GM19467 (cell line): ENCODE measurements at regions not wholly inside any gene's neighbourhood (a gene's known extent, or its start where the extent isn't known, plus 50 kb on each side); places are given as distances from the start of the nearest gene placed in this dataset.

Source experiments
- ATAC-seq: cut with Tn5 transposase; IDR thresholded peaks from one replicate; pipeline ENCODE4 v1.9.1; 2021; ENCODE audit warnings: mild to moderate bottlenecking, moderate library complexity; ENCODE audit not compliant: unreplicated experiment

DNA sequence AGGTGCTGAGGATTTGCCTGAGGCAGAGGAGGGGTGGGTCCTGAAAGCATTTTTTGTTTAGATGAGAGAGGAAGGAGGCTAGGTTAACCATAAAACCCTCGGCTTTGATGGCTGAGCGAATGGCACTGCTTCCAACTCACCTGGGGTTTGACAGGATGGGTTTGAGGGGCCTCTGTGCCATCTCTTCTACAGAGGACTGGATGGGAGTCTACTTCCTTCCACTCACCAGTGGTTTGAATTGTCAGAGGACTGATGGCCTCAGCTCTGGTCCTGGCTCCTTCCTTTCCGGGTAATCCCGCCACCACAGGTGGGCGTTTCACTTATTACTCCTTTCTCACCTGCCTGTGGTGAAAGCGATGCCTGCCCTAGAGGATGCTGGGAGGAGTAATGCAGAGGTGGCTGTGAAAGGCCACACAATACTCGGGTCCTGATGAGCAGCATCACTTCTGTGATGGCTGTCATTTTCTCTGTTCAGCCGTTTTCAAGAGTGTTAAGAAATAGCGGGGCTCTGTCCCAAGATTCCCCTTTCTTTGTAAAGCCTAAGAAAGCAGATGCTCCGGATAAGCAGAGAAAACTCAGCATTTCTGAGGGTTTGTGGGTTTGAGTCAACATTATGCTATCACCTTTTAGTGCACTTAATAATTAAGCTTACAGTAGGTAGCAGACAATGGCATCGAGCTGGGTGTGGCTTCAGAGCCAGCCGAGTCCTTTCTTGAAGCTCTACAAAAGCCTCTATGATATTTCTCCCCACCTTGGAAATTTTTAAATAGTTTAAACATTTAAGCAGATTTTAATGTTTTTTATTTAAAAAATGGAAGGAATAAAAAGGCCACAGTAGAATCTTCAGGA is 220.7 kb downstream of the HLX start:
- no peak for ATAC-seq

GRCh38 chr1:221100611-221101010 is 221.4 kb downstream of the HLX start:
- ATAC-seq, result no peak

GRCh38 chr1:221101807-221102605 is 222.8 kb downstream of the HLX start:
- ATAC-seq, result no peak

- no peak for ATAC-seq
Measured at GRCh38 chr1:221104596-221104995, 225.4 kb downstream of the HLX start.

- no peak for ATAC-seq
Measured at GRCh38 chr1:221105578-221105977, 226.3 kb downstream of the HLX start.

DNA sequence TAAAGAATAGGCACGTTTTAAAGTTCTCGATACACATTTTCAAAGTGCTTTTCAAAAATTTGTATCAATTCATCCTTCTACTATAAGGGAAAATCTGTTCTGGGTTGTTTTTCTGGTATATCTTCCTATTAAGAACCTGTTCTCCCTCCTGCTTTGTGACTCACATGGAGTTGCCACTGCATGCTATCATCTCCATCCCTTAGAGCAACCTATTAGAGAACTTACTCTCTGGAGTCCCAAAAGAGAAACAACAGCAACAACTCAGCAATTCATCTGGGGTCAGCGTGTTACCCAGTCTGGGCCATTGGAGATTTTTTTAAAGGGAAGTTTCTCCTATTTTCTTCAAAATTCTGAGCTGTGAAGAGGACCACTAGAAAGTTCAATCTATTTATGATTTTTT is 227.4 kb downstream of the HLX start:
- ATAC-seq, result no peak

GRCh38 chr1:221109930-221110329 is 230.7 kb downstream of the HLX start:
- ATAC-seq, result no peak

GRCh38 chr1:221117133-221117532 is 237.9 kb downstream of the HLX start:
- ATAC-seq, result no peak

- no peak for ATAC-seq
Measured at GRCh38 chr1:221117548-221117951, 238.3 kb downstream of the HLX start.

GRCh38 chr1:221118176-221118937 is 239.1 kb downstream of the HLX start:
- no peak for ATAC-seq

GRCh38 chr1:221118938-221119320 is 239.7 kb downstream of the HLX start:
- ATAC-seq, result no peak

DNA sequence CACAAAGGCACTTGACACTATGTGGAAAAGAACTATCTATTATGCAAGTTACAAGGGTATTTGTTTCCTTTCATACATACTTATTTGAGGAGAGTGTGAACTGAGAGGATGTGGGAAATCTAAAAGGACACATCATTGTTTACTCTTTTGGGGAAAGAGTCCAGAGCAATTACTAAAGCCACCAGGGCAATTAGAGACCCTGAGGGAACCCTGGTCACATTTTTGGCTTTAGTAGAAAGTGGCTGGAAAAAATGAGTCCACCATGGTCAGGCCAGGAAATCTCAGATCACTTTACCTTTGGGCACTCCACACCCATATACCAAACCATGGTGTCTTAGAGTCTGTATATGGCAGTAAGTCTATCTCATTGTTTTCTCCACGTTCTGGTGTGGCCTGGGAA is 243.3 kb downstream of the HLX start:
- ATAC-seq, result no peak

GRCh38 chr1:221125976-221126375 is 246.7 kb downstream of the HLX start:
- no peak for ATAC-seq

- ATAC-seq, result no peak
Measured at GRCh38 chr1:221137666-221138065, 258.4 kb downstream of the HLX start.

GRCh38 chr1:221138516-221138915 is 259.3 kb downstream of the HLX start:
- ATAC-seq, result no peak

GRCh38 chr1:221139991-221140390 is 260.7 kb downstream of the HLX start:
- no peak for ATAC-seq

GRCh38 chr1:221141096-221141495 is 261.9 kb downstream of the HLX start:
- ATAC-seq, result no peak

- no peak for ATAC-seq
Measured at GRCh38 chr1:221141606-221142285, 262.5 kb downstream of the HLX start.

- no peak for ATAC-seq
Measured at GRCh38 chr1:221148660-221149059, 269.4 kb downstream of the HLX start.

GRCh38 chr1:221149111-221149510 is 269.9 kb downstream of the HLX start:
- ATAC-seq, result no peak

DNA sequence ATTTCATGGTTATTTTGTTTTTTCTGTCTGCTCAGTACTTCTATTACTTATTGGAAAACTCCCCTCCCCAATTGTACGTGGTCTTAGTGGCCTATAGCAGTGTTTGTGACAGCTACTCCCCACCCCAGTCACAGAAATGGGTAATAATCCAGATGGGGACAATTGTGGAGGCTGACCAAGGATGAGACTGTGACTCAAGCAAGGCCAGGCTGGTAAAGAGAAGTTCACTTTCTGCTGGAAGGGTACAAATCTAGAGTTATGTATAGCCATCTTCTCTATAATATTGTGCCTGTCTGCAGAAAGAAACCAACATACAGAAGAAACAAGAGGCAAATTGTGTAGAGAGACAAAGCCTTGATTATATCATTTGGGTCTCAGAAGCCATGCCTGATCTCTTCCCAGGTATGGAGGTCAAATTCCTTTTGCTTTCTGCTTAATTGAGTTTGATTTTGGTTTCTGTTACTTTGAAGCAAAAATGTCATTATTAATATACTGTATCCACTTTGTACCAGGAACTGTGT is 270.4 kb downstream of the HLX start:
- ATAC-seq, result no peak
